IgD-negative memory B cell (primary cell): ENCODE measurements at regions not wholly inside any gene's neighbourhood (a gene's known extent, or its start where the extent isn't known, plus 50 kb on each side); places are given as distances from the start of the nearest gene placed in this dataset.
"Not testable (repeated sequence)": the region's sequence is repeated elsewhere in the genome, so short reads cannot be mapped to it uniquely, and the experiment has no call there.

Experiments
- H3K27ac Mint-ChIP-seq, 3 donors: one replicate each; pipeline ENCODE4 v1.8.0; 2020 to 2022; ENCODE audit warnings: mild to moderate bottlenecking in 3 of 3, mixed read lengths in 3 of 3, moderate library complexity in 1 of 3
- H3K27me3 Mint-ChIP-seq: one replicate; pipeline ENCODE4 v1.8.0; 2021; ENCODE audit warnings: mixed read lengths
- H3K36me3 Mint-ChIP-seq: one replicate; pipeline ENCODE4 v1.8.0; 2020; ENCODE audit warnings: mild to moderate bottlenecking, mixed read lengths
- H3K4me1 Mint-ChIP-seq, 3 donors: one replicate each; pipeline ENCODE4 v1.8.0; 2020 to 2022; ENCODE audit warnings: mixed read lengths in 3 of 3, mild to moderate bottlenecking in 1 of 3
- H3K4me3 Mint-ChIP-seq, 4 donors: one replicate each; pipeline ENCODE4 v1.8.0; 2020 to 2022; ENCODE audit warnings: mild to moderate bottlenecking in 4 of 4, mixed read lengths in 4 of 4, moderate library complexity in 3 of 4
- H3K9me3 Mint-ChIP-seq, 3 donors: one replicate each; pipeline ENCODE4 v1.8.0; 2020 to 2021; ENCODE audit warnings: mixed read lengths in 3 of 3, mild to moderate bottlenecking in 1 of 3

DNA sequence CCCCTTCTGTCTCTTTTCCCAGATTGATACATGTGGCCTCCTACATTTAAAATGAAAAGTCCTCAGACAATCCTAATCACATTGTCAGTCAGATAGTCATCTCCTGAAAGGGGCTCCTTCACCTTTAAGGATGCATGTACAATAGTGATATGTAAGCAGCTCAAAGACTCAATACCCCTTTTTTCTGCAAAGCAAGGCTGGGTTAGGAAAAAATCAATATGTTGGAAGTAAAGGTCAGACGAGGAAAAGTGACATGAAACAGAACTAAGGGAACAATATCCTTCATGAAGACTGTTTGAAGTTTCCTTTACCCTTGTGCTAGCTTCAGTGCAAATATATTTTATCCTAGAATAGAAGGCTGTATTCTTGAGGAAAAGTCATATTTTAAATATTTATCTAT, 539.3 kb downstream of the NR2F2 start:
- no peaks in the 10 kb centered on the region for H3K27me3 Mint-ChIP-seq
- H3K4me1 Mint-ChIP-seq: no peaks in the 10 kb centered on the region
- no peak overlapping the region for H3K4me3 Mint-ChIP-seq
- H3K27ac Mint-ChIP-seq: no peak overlapping the region
- H3K9me3 Mint-ChIP-seq: peaks cover 3 to 11% (median 8%) of the 10 kb centered on the region in 3 donors
- H3K36me3 Mint-ChIP-seq: no peaks in the 10 kb centered on the region

DNA sequence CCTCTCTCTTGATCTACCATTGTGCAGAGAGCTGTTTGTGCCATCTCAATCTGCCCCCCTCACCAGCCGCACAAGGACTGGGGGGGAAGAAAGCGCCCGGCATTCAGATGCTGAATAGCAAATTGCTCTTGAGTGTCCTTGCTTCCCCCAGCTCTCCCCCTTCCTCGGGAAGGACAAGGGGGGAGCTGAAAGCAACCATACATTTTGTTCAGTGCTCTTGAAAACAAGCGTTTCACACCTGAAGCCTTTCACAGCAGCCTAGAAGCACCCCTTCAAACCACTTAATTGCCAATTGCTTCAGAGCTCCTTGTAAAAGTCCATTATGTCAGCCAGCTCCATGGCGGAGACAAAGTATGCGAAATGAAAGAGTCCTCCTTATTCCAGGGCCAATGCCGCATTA, 540.1 kb downstream of the NR2F2 start:
- Mint-ChIP-seq H3K4me3 (no peak overlapping the region), H3K27me3 (no peaks in the 10 kb centered on the region), H3K4me1 (no peaks in the 10 kb centered on the region), H3K9me3 (peaks cover 3 to 10% (median 7%) of the 10 kb centered on the region in 3 donors), H3K36me3 (no peaks in the 10 kb centered on the region), H3K27ac (no peak overlapping the region)

- H3K4me3 Mint-ChIP-seq, H3K27me3 Mint-ChIP-seq, H3K27ac Mint-ChIP-seq, H3K36me3 Mint-ChIP-seq, H3K9me3 Mint-ChIP-seq, H3K4me1 Mint-ChIP-seq: not testable (repeated sequence)
These were observed 546.9 kb downstream of the NR2F2 start for GRCh38 chr15:96877442-96877841.

DNA sequence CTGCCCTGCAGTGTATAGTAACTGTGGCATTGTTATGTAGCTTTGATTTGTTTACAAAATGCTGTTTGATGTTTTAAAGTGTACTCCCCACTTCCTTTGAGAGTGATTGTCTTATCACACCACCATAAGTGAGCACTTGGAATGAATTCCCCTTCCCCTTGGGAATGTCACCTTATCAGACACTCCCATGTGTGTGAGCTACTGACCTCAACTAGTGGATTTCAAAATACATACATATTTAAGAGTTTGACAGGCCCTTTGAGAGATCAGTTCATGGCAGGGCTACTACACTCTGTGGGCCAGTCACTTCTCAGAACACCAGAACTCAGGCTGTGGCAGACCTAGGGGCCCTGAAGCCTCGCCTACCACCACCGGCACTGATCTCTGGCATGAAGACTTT, 547.6 kb downstream of the NR2F2 start:
- H3K9me3 Mint-ChIP-seq: peaks cover 2 to 4% (median 2%) of the 10 kb centered on the region in 3 donors
- H3K4me3 Mint-ChIP-seq: no peak overlapping the region
- no peaks in the 10 kb centered on the region for H3K4me1 Mint-ChIP-seq
- no peak overlapping the region for H3K27ac Mint-ChIP-seq
- H3K36me3 Mint-ChIP-seq: no peaks in the 10 kb centered on the region
- H3K27me3 Mint-ChIP-seq: no peaks in the 10 kb centered on the region

- Mint-ChIP-seq H3K36me3 (no peaks in the 10 kb centered on the region), H3K9me3 (peaks cover 2 to 4% (median 4%) of the 10 kb centered on the region in 3 donors), H3K27ac (no peak overlapping the region), H3K4me3 (no peak overlapping the region), H3K27me3 (no peaks in the 10 kb centered on the region), H3K4me1 (no peaks in the 10 kb centered on the region)
These were observed 551.7 kb downstream of the NR2F2 start for GRCh38 chr15:96882121-96882772.

DNA sequence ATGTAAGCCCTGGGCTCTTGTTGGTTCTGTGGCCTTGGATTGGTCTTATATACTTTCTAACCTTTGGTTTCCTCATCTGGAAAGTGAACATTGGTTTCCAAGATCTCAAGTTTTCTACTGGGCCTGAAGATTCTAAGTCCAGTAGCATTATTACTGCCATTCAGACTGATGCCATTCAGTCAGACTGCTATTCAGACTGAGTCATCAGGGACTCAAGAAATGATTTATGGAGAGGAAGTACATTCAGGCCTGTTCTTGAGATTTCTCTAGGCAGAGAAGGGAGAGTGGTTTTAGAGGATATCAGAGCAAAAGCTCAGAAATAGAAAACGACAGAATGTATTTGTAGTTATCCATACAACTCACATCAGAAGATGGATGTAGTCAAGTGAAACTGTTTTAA, 557.2 kb downstream of the NR2F2 start:
- H3K4me1 Mint-ChIP-seq: peaks cover 0 to 7% (median 2%) of the 10 kb centered on the region in 3 donors

DNA sequence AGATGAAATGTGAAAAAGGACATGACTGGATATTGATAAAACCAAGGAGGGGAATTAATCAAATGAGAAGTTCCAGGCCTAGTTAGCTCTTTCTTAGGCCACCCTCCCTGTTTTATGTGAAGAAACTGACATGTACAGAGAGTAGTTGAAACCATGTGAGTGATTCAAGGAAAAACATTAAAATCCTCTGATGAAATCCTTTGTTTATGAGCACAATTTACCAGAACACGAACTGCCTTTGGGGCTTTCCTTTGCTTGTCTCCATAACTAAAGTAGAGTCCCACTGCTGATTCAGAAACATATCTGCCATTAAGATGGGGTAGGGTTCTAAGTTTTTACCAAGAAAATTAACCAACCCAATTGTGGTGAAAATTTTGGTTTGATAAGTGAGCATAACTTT, 558.3 kb downstream of the NR2F2 start:
- H3K4me1 Mint-ChIP-seq: peaks cover 0 to 7% (median 2%) of the 10 kb centered on the region in 3 donors
- H3K9me3 Mint-ChIP-seq: peaks cover 0 to 4% (median 0%) of the 10 kb centered on the region in 3 donors
- no peaks in the 10 kb centered on the region for H3K27me3 Mint-ChIP-seq
- H3K27ac Mint-ChIP-seq: no peak overlapping the region
- no peaks in the 10 kb centered on the region for H3K36me3 Mint-ChIP-seq
- H3K4me3 Mint-ChIP-seq: no peak overlapping the region

More for the DNA sequence above, 557.2 kb downstream of the NR2F2 start:
- H3K36me3 Mint-ChIP-seq: no peaks in the 10 kb centered on the region
- H3K27ac Mint-ChIP-seq: no peak overlapping the region
- H3K4me3 Mint-ChIP-seq: no peak overlapping the region
- peaks cover 0 to 3% (median 0%) of the 10 kb centered on the region in 3 donors for H3K9me3 Mint-ChIP-seq
- no peaks in the 10 kb centered on the region for H3K27me3 Mint-ChIP-seq

DNA sequence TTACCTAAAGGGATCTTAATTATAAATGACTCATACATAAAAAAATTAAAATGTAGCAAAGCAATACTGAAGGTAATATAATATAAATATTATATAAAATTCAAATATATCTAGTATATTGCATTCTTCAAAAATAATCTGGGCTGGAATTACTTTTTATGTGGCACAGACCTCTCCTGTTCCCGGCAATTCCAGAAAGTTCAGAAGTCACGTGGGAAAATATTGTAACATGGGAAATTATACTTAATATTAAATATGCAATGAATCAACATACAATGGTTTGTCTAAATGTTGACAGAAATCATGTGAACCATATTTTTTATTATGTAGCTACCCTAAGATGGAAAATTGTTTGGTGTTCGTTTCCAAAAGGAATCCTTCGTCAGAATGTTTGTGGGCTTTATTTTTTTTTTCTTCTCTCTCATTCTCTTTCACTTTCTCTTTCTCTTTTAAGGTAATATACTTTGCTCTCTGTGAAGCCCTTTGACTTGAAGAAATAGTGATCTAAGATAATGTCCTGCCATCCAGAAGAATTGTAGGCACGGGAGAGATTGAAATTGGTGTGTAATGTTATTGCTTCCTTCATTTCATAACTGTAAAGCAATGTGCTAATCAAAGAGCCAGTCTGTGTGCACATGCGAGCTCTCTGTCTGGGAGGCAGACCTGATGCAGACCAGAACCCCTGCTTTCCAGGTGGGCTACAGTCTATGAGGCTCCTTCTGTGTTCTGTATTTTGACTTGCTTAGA, 559.4 kb downstream of the NR2F2 start:
- Mint-ChIP-seq H3K9me3 (peaks cover 0 to 4% (median 0%) of the 10 kb centered on the region in 3 donors), H3K27ac (peak overlapping the region in 1 of 3 donors; percentile 95), H3K4me1 (peaks cover 0 to 7% (median 2%) of the 10 kb centered on the region in 3 donors)

DNA sequence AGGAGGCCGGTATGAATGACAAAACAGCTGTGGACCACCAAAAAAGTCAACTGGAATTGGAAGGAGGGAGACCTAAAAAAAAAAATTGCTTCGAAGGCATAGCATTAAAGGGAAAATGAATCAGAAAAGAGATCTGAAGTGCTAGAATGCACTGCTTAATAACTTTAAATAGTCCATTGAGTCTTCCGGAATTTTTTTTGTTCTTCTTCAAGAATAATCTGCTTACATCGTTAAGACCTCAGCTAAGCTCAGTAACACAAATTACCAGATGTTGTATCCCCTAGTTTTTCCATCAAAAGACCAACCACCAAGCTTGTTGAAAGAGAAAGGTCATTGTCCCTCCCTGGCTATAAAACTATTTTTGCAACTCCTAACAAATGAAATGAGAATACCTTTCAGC, 560.5 kb downstream of the NR2F2 start:
- peaks cover 0 to 7% (median 2%) of the 10 kb centered on the region in 3 donors for H3K4me1 Mint-ChIP-seq
- peak overlapping the region in 1 of 4 donors; percentile 22 for H3K4me3 Mint-ChIP-seq
- no peaks in the 10 kb centered on the region for H3K36me3 Mint-ChIP-seq
- peaks cover 0 to 4% (median 0%) of the 10 kb centered on the region in 3 donors for H3K9me3 Mint-ChIP-seq
- no peaks in the 10 kb centered on the region for H3K27me3 Mint-ChIP-seq
- no peak overlapping the region for H3K27ac Mint-ChIP-seq

More for the DNA sequence above, 559.4 kb downstream of the NR2F2 start:
- Mint-ChIP-seq H3K27me3 (no peaks in the 10 kb centered on the region), H3K36me3 (no peaks in the 10 kb centered on the region), H3K4me3 (peak overlapping the region in 3 of 4 donors; percentile 41 to 86 (median 63))

GRCh38 chr15:96893159-96893906, 562.8 kb downstream of the NR2F2 start:
- Mint-ChIP-seq H3K9me3 (peaks cover 0 to 2% (median 0%) of the 10 kb centered on the region in 3 donors), H3K27ac (no peak overlapping the region), H3K36me3 (no peaks in the 10 kb centered on the region), H3K27me3 (no peaks in the 10 kb centered on the region), H3K4me3 (no peak overlapping the region), H3K4me1 (peaks cover 0 to 6% (median 2%) of the 10 kb centered on the region in 3 donors)

DNA sequence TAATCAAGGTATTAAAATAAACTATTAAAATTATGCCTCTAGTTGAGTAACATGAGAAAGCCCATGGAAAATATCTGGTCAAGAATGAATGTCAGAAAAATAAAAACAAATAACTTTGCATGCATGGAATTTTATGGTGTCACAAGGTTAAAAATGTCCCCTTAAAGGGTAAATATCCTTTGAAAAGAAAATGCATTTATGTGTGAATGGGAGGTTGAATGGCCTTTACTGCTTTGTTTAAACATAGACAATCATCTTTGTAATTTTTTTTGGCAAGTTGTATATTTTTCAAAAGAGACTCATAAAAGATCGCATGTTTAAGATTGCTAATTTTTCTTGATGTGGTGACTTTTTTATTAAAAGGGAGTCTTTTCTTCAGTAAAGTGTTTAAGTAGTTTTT, 564.2 kb downstream of the NR2F2 start:
- peaks cover 0 to 2% (median 2%) of the 10 kb centered on the region in 3 donors for H3K4me1 Mint-ChIP-seq
- H3K4me3 Mint-ChIP-seq: no peak overlapping the region
- H3K27ac Mint-ChIP-seq: no peak overlapping the region
- H3K36me3 Mint-ChIP-seq: no peaks in the 10 kb centered on the region
- peaks cover 0 to 2% (median 0%) of the 10 kb centered on the region in 3 donors for H3K9me3 Mint-ChIP-seq
- H3K27me3 Mint-ChIP-seq: no peaks in the 10 kb centered on the region

GRCh38 chr15:96896766-96897165, 566.3 kb downstream of the NR2F2 start:
- Mint-ChIP-seq H3K4me1 (no peaks in the 10 kb centered on the region), H3K36me3 (no peaks in the 10 kb centered on the region), H3K27me3 (no peaks in the 10 kb centered on the region), H3K9me3 (peaks cover 2 to 7% (median 5%) of the 10 kb centered on the region in 3 donors), H3K27ac (no peak overlapping the region), H3K4me3 (no peak overlapping the region)

DNA sequence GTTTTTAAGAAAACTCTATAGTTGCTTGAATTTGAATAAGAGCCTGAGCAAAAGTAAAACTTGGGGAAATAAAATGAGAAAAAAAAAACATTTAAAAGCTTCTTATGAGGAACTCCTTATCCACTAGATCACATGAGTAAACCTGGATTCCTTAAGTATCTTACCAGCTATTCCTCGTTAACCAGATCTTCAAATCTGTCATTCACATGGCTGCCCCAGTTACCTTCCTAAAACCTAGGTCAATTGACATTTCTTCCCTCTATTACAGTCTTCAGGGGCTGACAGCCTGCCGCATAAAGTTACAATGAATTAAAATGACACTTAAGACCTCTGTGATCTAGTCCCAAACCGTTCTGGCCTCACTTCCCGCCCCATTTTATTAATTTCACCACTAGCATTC, 583.6 kb downstream of the NR2F2 start:
- no peak overlapping the region for H3K4me3 Mint-ChIP-seq
- no peak overlapping the region for H3K27ac Mint-ChIP-seq
- peaks cover 0 to 2% (median 0%) of the 10 kb centered on the region in 3 donors for H3K4me1 Mint-ChIP-seq
- H3K36me3 Mint-ChIP-seq: no peaks in the 10 kb centered on the region
- peaks cover 0 to 10% (median 7%) of the 10 kb centered on the region in 3 donors for H3K9me3 Mint-ChIP-seq
- no peaks in the 10 kb centered on the region for H3K27me3 Mint-ChIP-seq

GRCh38 chr15:96916750-96917149, 586.2 kb downstream of the NR2F2 start:
- Mint-ChIP-seq H3K36me3 (peaks cover 2% of the 10 kb centered on the region), H3K9me3 (peaks cover 0 to 13% (median 10%) of the 10 kb centered on the region in 3 donors), H3K4me1 (no peaks in the 10 kb centered on the region), H3K27me3 (no peaks in the 10 kb centered on the region), H3K27ac (no peak overlapping the region), H3K4me3 (no peak overlapping the region)

DNA sequence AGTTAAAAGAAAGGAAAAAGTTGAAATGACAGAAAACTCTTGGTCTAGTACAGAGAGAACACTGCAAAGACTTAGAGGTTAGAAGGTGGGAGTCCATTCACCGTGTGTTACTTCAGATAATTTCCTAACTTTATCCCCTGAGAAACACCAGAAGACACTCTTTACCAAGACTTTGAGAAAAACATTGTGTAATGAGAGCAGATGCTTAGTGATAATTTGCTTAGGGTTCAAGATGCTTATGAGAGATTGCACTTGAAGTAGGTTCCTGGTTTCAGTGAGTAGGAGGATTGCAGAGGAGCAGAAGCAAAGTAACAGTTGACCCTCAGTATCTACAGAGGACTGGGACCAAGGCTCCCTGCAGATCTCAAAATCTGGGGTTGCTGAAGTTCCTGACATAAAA, 594.1 kb downstream of the NR2F2 start:
- no peak overlapping the region for H3K27ac Mint-ChIP-seq
- no peaks in the 10 kb centered on the region for H3K4me1 Mint-ChIP-seq
- H3K9me3 Mint-ChIP-seq: peaks cover 3 to 20% (median 8%) of the 10 kb centered on the region in 3 donors
- H3K27me3 Mint-ChIP-seq: no peaks in the 10 kb centered on the region
- H3K36me3 Mint-ChIP-seq: peaks cover 2% of the 10 kb centered on the region
- no peak overlapping the region for H3K4me3 Mint-ChIP-seq
